ENCODE measurements at regions not wholly inside any gene's neighbourhood (a gene's known extent, or its start where the extent isn't known, plus 50 kb on each side); places are given as distances from the start of the nearest gene placed in this dataset.

DNA sequence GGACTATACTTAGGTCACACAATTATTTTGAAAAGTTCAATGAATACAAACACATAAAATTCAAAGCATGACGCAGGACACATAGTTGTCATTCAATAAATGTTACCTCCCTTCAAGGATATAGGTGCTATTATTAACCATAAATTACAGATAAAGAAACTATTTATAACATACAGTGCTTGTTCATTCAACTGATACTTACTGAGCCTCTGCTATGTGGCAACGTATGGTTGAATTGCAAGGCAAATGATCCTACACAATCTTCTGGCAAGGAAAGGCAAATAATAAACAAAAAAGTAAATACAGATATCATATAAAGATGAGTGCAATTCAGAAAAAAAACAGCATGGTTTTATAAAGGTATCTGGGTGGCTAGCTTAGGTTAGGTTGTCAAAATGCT lies 614.7 kb downstream of the LTN1 start:
- Histone ChIP-seq H3K9me1 (replicated peaks; ENCODE audit: control insufficient read depth, extremely low read depth, insufficient read depth, low read length) (no peaks in the 10 kb centered on the region), H3K79me2 (ENCODE audit: control insufficient read depth, insufficient read depth, low read length) (no peaks in the 10 kb centered on the region), H3K4me3 (replicated peaks in 1 of 3; ENCODE audit: insufficient read depth in 1 of 3, low read depth in 1 of 3, low read length in 3 of 3) (no peak overlapping the region), H3K4me2 (ENCODE audit: insufficient read depth, low read length) (no peak overlapping the region), H3K9ac (replicated peaks; ENCODE audit: extremely low read depth, insufficient read depth, low read length) (no peak overlapping the region), H3K36me3 (ENCODE audit: control insufficient read depth in 2 of 2, extremely low read depth in 1 of 2, insufficient read depth in 2 of 2, low read length in 2 of 2) (no peaks in the 10 kb centered on the region), H3K27me3 (ENCODE audit: control insufficient read depth in 2 of 2, insufficient read depth in 2 of 2, low read length in 2 of 2) (no peaks in the 10 kb centered on the region), H3K9me3 (replicated peaks; ENCODE audit: control insufficient read depth, insufficient read depth, low read length) (no peaks in the 10 kb centered on the region), H3K4me1 (ENCODE audit: control insufficient read depth, extremely low read depth, insufficient read depth, low read length) (no peaks in the 10 kb centered on the region), H4K20me1 (replicated peaks; ENCODE audit: control insufficient read depth, extremely low read depth, insufficient read depth, low read length) (no peaks in the 10 kb centered on the region), H3K27ac (ENCODE audit: insufficient read depth, low read depth, low read length) (no peak overlapping the region), H2AFZ (ENCODE audit: low read depth, low read length) (no peak overlapping the region)
- POLR2A ChIA-PET: no interaction called here
- no TSS peak for BruUV-seq (replicated peaks)
- FAIRE-seq (no peak), DNase-seq (ENCODE audit: low read depth, low spot score) (no peak)
- TF ChIP-seq, protein P1, sequence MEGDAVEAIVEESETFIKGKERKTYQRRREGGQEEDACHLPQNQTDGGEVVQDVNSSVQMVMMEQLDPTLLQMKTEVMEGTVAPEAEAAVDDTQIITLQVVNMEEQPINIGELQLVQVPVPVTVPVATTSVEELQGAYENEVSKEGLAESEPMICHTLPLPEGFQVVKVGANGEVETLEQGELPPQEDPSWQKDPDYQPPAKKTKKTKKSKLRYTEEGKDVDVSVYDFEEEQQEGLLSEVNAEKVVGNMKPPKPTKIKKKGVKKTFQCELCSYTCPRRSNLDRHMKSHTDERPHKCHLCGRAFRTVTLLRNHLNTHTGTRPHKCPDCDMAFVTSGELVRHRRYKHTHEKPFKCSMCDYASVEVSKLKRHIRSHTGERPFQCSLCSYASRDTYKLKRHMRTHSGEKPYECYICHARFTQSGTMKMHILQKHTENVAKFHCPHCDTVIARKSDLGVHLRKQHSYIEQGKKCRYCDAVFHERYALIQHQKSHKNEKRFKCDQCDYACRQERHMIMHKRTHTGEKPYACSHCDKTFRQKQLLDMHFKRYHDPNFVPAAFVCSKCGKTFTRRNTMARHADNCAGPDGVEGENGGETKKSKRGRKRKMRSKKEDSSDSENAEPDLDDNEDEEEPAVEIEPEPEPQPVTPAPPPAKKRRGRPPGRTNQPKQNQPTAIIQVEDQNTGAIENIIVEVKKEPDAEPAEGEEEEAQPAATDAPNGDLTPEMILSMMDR (IDR thresholded peaks at IDR 0.05; ENCODE audit: extremely low read depth in 1 of 2, insufficient read depth in 1 of 2, low read depth in 1 of 2, low read length in 2 of 2): no peak
- TF ChIP-seq JUN (IDR thresholded peaks at IDR 0.05; ENCODE audit: borderline replicate concordance, insufficient read depth, insufficient read length, low read depth) (no peak), FOS (IDR thresholded peaks at IDR 0.05; ENCODE audit: borderline replicate concordance, insufficient read depth, low read length) (no peak), EZH2 (IDR thresholded peaks at IDR 0.05; ENCODE audit: borderline replicate concordance, low read depth, low read length, severe bottlenecking) (no peak), GATA2 (IDR thresholded peaks at IDR 0.05; ENCODE audit: insufficient read depth, insufficient read length, low read depth, low read length) (no peak), MYC (IDR thresholded peaks at IDR 0.05; ENCODE audit: low read depth, low read length) (no peak), POLR2AphosphoS5 (IDR thresholded peaks at IDR 0.05; ENCODE audit: insufficient read depth, low read depth, low read length) (no peak), POLR2A (IDR thresholded peaks at IDR 0.05; ENCODE audit: low read depth, low read length) (no peak)
- TF ChIP-seq, protein P2, sequence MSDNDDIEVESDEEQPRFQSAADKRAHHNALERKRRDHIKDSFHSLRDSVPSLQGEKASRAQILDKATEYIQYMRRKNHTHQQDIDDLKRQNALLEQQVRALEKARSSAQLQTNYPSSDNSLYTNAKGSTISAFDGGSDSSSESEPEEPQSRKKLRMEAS (IDR thresholded peaks at IDR 0.05; ENCODE audit: insufficient read depth, insufficient read length): no peak
- CTCF ChIA-PET: interaction anchor here (1.2 kb wide), 1 partner anchor 10 kb away, joined by 4 read pairs; no protein-coding TSS in a partner anchor
- intact Hi-C loops (cut with micrococcal nuclease): no loop called here
- dilution Hi-C loops (cut with MboI; ENCODE audit: extremely low pct_ligation_motif_present, low sequenced_read_pairs): no loop called here
